ENCODE measurements at regions not wholly inside any gene's neighbourhood (a gene's known extent, or its start where the extent isn't known, plus 50 kb on each side); places are given as distances from the start of the nearest gene placed in this dataset.

DNA sequence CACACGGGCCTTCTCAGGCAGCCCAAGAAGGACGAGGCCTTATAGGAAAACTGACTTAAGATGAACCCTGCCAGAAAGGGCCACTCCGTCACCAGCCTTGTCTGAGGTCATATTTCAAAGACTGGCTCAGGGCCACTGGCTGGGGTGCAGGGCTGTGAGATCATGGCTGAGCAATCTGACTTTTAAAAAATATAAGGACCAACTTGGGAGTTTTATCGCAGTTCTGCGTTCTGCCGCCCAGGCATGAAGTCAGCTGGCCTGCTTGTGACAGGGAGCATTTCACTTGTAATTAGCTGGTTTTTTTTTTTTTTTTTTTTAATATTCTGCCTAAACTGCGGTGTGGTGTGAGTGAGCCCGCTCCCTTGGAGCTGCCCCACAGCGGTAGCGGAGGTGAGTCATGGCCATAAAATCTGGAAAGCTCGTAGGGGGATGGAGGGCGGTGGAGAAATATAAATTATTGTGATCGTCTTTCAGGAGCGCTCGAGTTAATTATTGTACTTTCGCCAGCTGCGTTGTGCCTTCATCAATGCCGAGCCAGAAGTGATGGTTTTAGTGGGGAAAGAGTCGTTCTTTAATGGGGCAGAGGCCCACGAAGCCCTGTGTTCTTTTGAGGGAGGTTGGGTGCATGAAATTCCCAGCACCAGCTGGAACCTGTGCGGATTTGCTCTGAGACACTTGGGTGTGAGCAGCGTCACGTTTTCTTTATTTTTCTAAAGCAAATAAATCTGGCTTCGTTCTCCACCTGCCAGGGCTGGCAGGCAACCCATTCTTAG, 231.9 kb downstream of the C12orf75 start:
- intact Hi-C loops (cut with micrococcal nuclease): loop anchor here (10.0 kb wide), 1 partner anchor 572 kb away; the partner anchor contains the start of gene NUAK1
- TF ChIP-seq TCF7L2 (IDR thresholded peaks at IDR 0.05; ENCODE audit: borderline replicate concordance, extremely low read depth, insufficient read depth, insufficient read length) (peak; percentile 93), CTCF (IDR thresholded peaks at IDR 0.05 in 2 of 3, conservative IDR thresholded peaks at IDR 0.05 in 1 of 3; ENCODE audit: borderline replicate concordance in 1 of 3, insufficient read depth in 1 of 3, low read depth in 2 of 3, low read length in 2 of 3) (no peak), CBX3 (IDR thresholded peaks at IDR 0.05; ENCODE audit: low read depth) (peak; percentile 64; the same call in 1 of the 2 replicates), JUND (IDR thresholded peaks at IDR 0.05) (peak; percentile 87), YY1 (IDR thresholded peaks at IDR 0.05; ENCODE audit: extremely low read depth, insufficient replicate concordance, low read depth, low read length) (peak; percentile 15), SP1 (IDR thresholded peaks at IDR 0.05; ENCODE audit: low read depth) (peak; percentile 74), SIN3A (IDR thresholded peaks at IDR 0.05; ENCODE audit: low read depth) (no peak), EZH2 (IDR thresholded peaks at IDR 0.05) (no peak), FOSL1 (IDR thresholded peaks at IDR 0.05; ENCODE audit: low read depth) (peak; percentile 93), POLR2AphosphoS5 (IDR thresholded peaks at IDR 0.05; ENCODE audit: low read depth, low read length) (0 out of 2 replicates have a peak, but pooled peaks have one; percentile 9), POLR2A (IDR thresholded peaks at IDR 0.05; ENCODE audit: borderline replicate concordance, extremely low read depth, insufficient read depth, insufficient read length) (no peak)
- TF ChIP-seq, protein P1, sequence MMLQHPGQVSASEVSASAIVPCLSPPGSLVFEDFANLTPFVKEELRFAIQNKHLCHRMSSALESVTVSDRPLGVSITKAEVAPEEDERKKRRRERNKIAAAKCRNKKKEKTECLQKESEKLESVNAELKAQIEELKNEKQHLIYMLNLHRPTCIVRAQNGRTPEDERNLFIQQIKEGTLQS (IDR thresholded peaks at IDR 0.05): no peak
- TF ChIP-seq, protein P2, sequence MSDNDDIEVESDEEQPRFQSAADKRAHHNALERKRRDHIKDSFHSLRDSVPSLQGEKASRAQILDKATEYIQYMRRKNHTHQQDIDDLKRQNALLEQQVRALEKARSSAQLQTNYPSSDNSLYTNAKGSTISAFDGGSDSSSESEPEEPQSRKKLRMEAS (IDR thresholded peaks at IDR 0.05): peak; percentile 17; the same call in 1 of the 2 replicates
- no peaks in the 10 kb centered on the region for H3K27me3 ChIP-seq (ENCODE audit: insufficient read depth, low read length)
- H3K36me3 ChIP-seq (ENCODE audit: control insufficient read depth in 1 of 2, insufficient read depth in 2 of 2, low read length in 2 of 2): no peaks in the 10 kb centered on the region
- no peaks in the 10 kb centered on the region for H4K20me1 ChIP-seq (ENCODE audit: insufficient read depth)
- H3K4me2 ChIP-seq (ENCODE audit: low read length): peak overlapping the region; percentile 80
- ChIA-PET RAD21 (ENCODE audit: low non-redundant PET in 1 of 2, low total read pairs in 2 of 2, uncharacterized antibody in 2 of 2, unreplicated experiment in 2 of 2) (interaction anchor here in 1 of 2 experiments (0.6 kb wide), 2 partner anchors 140 to 458 kb away, joined by 3 read pairs; no protein-coding TSS in a partner anchor), CTCF (interaction anchor here (1.2 kb wide), 1 partner anchor 142 kb away, joined by 4 read pairs; no protein-coding TSS in a partner anchor), POLR2A (no interaction called here)
- no peaks in the 10 kb centered on the region for H3K9me3 ChIP-seq (ENCODE audit: control insufficient read depth in 1 of 2, insufficient read depth in 1 of 2, low read depth in 1 of 2, low read length in 2 of 2)
- H3K9me2 ChIP-seq (ENCODE audit: insufficient read depth): no peaks in the 10 kb centered on the region
- peak overlapping the region; percentile 44 for H3K9ac ChIP-seq (ENCODE audit: low read length)
- DNase-seq (ENCODE audit: low read depth, low spot score): peak; percentile 76
- H3K4me1 ChIP-seq (ENCODE audit: control insufficient read depth in 1 of 2, insufficient read depth in 2 of 2, low read length in 2 of 2): peaks cover 22 to 26% of the 10 kb centered on the region in 2 experiments
- ATAC-seq: peak; percentile 88
- H3K27ac ChIP-seq (ENCODE audit: low read depth, low read length): peak overlapping the region; percentile 56
- H3K79me2 ChIP-seq (ENCODE audit: insufficient read depth, low read length): no peaks in the 10 kb centered on the region
- peak overlapping the region; percentile 49 for H2AFZ ChIP-seq (ENCODE audit: low read depth, low read length, poor library complexity, severe bottlenecking)
- no TSS peak for BruUV-seq (replicated peaks)
- H3K4me3 ChIP-seq (replicated peaks in 1 of 2; ENCODE audit: low read depth in 1 of 2, low read length in 2 of 2): peak overlapping the region; percentile 36 to 51
